T-helper 1 cell treated with Interleukin-12 subunit alpha and Interleukin-12 subunit beta and Interleukin-4 antibody, amounts not matched to agents 30 ng/mL and 1 ng/mL, for 36 hours (primary cell): ENCODE measurements at regions not wholly inside any gene's neighbourhood (a gene's known extent, or its start where the extent isn't known, plus 50 kb on each side); places are given as distances from the start of the nearest gene placed in this dataset.
"Not testable (repeated sequence)": the region's sequence is repeated elsewhere in the genome, so short reads cannot be mapped to it uniquely, and the experiment has no call there.

Source experiments
- intact Hi-C: fragments of 100-400 bp; cut with micrococcal nuclease; formaldehyde crosslinking; loops from one replicate; pipeline ENCODE4 v1.15.1; 2024

- intact Hi-C loops, result no loop called here
Observed at GRCh38 chr10:57961487-57961886, 306.2 kb downstream of the IPMK start.

GRCh38 chr10:57960406-57960805, 307.3 kb downstream of the IPMK start:
- intact Hi-C loops, result no loop called here

GRCh38 chr10:57959318-57960006, 308.2 kb downstream of the IPMK start:
- intact Hi-C loops, result no loop called here

- intact Hi-C loops, result no loop called here
Observed at GRCh38 chr10:57955076-57955475, 312.6 kb downstream of the IPMK start.

- intact Hi-C loops, result no loop called here
Observed at GRCh38 chr10:57952741-57953140, 315.0 kb downstream of the IPMK start.

GRCh38 chr10:57950442-57950974, 317.2 kb downstream of the IPMK start:
- intact Hi-C loops, result no loop called here

- intact Hi-C loops, result no loop called here
Observed at GRCh38 chr10:57948796-57949195, 318.9 kb downstream of the IPMK start.

GRCh38 chr10:57946833-57947232, 320.9 kb downstream of the IPMK start:
- intact Hi-C loops, result no loop called here

GRCh38 chr10:57943701-57944100, 324.0 kb downstream of the IPMK start:
- intact Hi-C loops, result no loop called here

GRCh38 chr10:57925045-57925444, 342.6 kb downstream of the IPMK start:
- intact Hi-C loops, result no loop called here

- intact Hi-C loops, result no loop called here
Observed at GRCh38 chr10:57921140-57921539, 346.6 kb downstream of the IPMK start.

GRCh38 chr10:57919864-57920263, 347.8 kb downstream of the IPMK start:
- intact Hi-C loops, result no loop called here

GRCh38 chr10:57917019-57917418, 350.7 kb downstream of the IPMK start:
- intact Hi-C loops, result no loop called here

GRCh38 chr10:57905861-57906260, 361.8 kb downstream of the IPMK start:
- intact Hi-C loops, result no loop called here

GRCh38 chr10:57905010-57905409, 362.7 kb downstream of the IPMK start:
- intact Hi-C loops, result no loop called here

GRCh38 chr10:57898231-57898630, 369.5 kb downstream of the IPMK start:
- intact Hi-C loops, result no loop called here

- intact Hi-C loops, result no loop called here
Observed at GRCh38 chr10:57897611-57898010, 370.1 kb downstream of the IPMK start.

- intact Hi-C loops, result no loop called here
Observed at GRCh38 chr10:57894361-57894760, 373.3 kb downstream of the IPMK start.

GRCh38 chr10:57891201-57892006, 376.3 kb downstream of the IPMK start:
- intact Hi-C loops, result no loop called here

- intact Hi-C loops, result no loop called here
Observed at GRCh38 chr10:57890691-57891090, 377.0 kb downstream of the IPMK start.

GRCh38 chr10:57885618-57885968, 382.1 kb downstream of the IPMK start:
- intact Hi-C loops, result not testable (repeated sequence)

- intact Hi-C loops, result no loop called here
Observed at GRCh38 chr10:57884965-57885617, 382.6 kb downstream of the IPMK start.
